ENCODE measurements at regions not wholly inside any gene's neighbourhood (a gene's known extent, or its start where the extent isn't known, plus 50 kb on each side); places are given as distances from the start of the nearest gene placed in this dataset.

DNA sequence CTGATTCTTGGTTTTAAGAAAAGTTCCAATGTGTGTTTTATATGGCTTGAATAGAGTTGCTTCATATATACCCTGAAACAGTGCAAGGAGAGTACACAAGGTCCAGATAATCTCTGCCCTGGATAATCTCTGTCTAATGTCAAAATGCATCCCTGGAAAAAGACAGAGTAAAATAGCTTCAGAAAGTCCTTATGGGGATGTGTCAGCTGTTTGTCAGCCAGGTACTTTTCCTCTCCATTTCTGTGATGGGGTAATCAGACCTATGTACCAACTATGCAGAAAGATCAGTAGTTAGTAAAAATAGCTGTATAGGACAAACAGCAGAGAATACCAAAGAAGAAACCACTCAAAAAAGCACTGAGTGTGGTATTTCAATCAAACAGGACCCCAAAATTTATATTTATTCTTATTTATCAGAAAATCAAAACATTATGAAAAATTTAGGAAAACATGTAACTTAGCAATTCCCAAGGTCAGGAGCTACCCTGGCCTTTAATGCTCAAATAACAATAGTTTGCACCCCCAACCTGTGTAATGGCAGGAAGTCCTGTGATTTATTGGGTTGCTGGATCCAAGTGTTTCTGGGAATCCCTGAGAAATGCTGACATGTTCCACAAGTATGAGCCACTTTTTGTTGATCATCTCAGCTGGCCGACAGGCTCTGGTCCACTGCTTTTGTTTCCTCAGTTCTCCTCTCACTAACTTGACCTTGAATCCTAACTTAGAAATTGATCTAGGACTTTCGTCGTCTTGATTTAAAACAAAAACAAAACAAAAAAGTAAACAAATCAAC is 69.6 kb downstream of the MDH1 start:
- ChIA-PET CTCF (ENCODE audit: unreplicated experiment) (no interaction called here), POLR2A (interaction anchor here (0.6 to 1.2 kb wide), 5 partner anchors 11 to 210 kb away, joined by 3 to 4 read pairs (median 3); no protein-coding TSS in a partner anchor)
- no TSS peak for BruUV-seq (replicated peaks)
- Histone ChIP-seq H4K20me1 (ENCODE audit: insufficient read depth, low read length) (no peaks in the 10 kb centered on the region), H2AFZ (ENCODE audit: low read length) (no peak overlapping the region), H3K27ac (ENCODE audit: low read depth, low read length, poor library complexity, severe bottlenecking) (no peak overlapping the region), H3K9me2 (ENCODE audit: insufficient read depth, low read length) (no peaks in the 10 kb centered on the region), H3K4me3 (ENCODE audit: low read depth, low read length, poor library complexity, severe bottlenecking) (no peak overlapping the region), H3K4me2 (ENCODE audit: low read length) (no peak overlapping the region), H3K79me2 (ENCODE audit: insufficient read depth, low read depth, low read length) (no peaks in the 10 kb centered on the region), H3K4me1 (ENCODE audit: insufficient read depth, low read length, poor library complexity, severe bottlenecking) (no peaks in the 10 kb centered on the region), H3K36me3 (ENCODE audit: insufficient read depth, low read length) (no peaks in the 10 kb centered on the region), H3K9me3 (ENCODE audit: low read length) (no peaks in the 10 kb centered on the region)
- TF ChIP-seq EZH2phosphoT487 (IDR thresholded peaks at IDR 0.05; ENCODE audit: borderline replicate concordance, low read depth, low read length), result no peak
- TF ChIP-seq, protein P1, sequence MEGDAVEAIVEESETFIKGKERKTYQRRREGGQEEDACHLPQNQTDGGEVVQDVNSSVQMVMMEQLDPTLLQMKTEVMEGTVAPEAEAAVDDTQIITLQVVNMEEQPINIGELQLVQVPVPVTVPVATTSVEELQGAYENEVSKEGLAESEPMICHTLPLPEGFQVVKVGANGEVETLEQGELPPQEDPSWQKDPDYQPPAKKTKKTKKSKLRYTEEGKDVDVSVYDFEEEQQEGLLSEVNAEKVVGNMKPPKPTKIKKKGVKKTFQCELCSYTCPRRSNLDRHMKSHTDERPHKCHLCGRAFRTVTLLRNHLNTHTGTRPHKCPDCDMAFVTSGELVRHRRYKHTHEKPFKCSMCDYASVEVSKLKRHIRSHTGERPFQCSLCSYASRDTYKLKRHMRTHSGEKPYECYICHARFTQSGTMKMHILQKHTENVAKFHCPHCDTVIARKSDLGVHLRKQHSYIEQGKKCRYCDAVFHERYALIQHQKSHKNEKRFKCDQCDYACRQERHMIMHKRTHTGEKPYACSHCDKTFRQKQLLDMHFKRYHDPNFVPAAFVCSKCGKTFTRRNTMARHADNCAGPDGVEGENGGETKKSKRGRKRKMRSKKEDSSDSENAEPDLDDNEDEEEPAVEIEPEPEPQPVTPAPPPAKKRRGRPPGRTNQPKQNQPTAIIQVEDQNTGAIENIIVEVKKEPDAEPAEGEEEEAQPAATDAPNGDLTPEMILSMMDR (conservative IDR thresholded peaks at IDR 0.05; ENCODE audit: low read length), result no peak
- DNase-seq (ENCODE audit: low spot score), result no peak
- intact Hi-C loops (cut with micrococcal nuclease; ENCODE audit: unreplicated experiment), result no loop called here

DNA sequence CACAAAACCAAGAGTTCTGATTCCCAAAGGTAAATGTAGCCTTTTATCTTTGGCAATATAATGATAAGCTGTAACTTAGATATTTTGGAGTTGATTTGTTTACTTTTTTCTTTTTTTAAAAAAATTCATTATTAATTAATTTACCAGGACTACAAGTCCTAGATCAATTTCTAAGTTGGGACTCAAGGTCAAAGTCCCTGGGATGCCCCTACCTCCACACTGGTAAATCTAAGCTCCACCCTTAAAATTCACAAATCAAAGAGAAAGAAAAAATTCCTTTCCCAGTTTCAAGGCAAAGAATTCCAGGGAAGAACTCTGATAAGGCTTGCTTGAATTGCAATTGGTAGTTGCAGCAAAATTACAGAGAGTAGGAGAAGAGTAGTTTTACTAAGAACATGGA is 71.3 kb downstream of the MDH1 start:
- Histone ChIP-seq H4K20me1 (ENCODE audit: insufficient read depth, low read length) (no peaks in the 10 kb centered on the region), H3K4me1 (ENCODE audit: insufficient read depth, low read length, poor library complexity, severe bottlenecking) (no peaks in the 10 kb centered on the region), H2AFZ (ENCODE audit: low read length) (no peak overlapping the region), H3K9me3 (ENCODE audit: low read length) (no peaks in the 10 kb centered on the region), H3K79me2 (ENCODE audit: insufficient read depth, low read depth, low read length) (no peaks in the 10 kb centered on the region), H3K9me2 (ENCODE audit: insufficient read depth, low read length) (no peaks in the 10 kb centered on the region), H3K27ac (ENCODE audit: low read depth, low read length, poor library complexity, severe bottlenecking) (no peak overlapping the region), H3K36me3 (ENCODE audit: insufficient read depth, low read length) (no peaks in the 10 kb centered on the region), H3K4me3 (ENCODE audit: low read depth, low read length, poor library complexity, severe bottlenecking) (no peak overlapping the region), H3K4me2 (ENCODE audit: low read length) (no peak overlapping the region)
- no TSS peak for BruUV-seq (replicated peaks)
- no peak for DNase-seq (ENCODE audit: low spot score)
- CTCF ChIA-PET (ENCODE audit: unreplicated experiment), result no interaction called here
- intact Hi-C loops (cut with micrococcal nuclease; ENCODE audit: unreplicated experiment), result no loop called here
- TF ChIP-seq, protein P1 (conservative IDR thresholded peaks at IDR 0.05; ENCODE audit: low read length), result no peak
- no peak for TF ChIP-seq EZH2phosphoT487 (IDR thresholded peaks at IDR 0.05; ENCODE audit: borderline replicate concordance, low read depth, low read length)
- POLR2A ChIA-PET, result interaction anchor here (0.6 to 1.0 kb wide), 4 partner anchors 15 to 1928 kb away, joined by 3 to 5 read pairs (median 4); no protein-coding TSS in a partner anchor

DNA sequence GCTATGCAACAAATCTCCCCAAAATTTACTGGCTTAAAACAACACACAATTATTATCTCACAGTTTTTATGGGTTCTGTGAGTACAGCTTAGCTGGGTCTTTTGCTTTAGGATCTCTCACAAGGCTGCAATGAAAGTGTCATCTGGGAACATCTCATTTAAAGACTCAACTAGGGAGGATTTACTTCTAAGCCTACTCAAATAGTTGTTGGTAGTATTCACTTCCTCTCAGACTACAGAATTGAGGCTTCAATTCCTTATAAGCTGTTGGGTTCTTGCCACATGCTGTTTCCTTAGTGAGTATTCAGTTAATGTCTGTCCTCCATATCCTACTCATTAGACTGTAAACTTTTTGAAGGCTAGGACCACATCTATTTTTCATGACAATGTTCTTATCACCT is 72.3 kb downstream of the MDH1 start:
- no peak overlapping the region for H3K4me3 ChIP-seq (ENCODE audit: low read depth, low read length, poor library complexity, severe bottlenecking)
- POLR2A ChIA-PET, result no interaction called here
- no peaks in the 10 kb centered on the region for H3K36me3 ChIP-seq (ENCODE audit: insufficient read depth, low read length)
- H3K9me2 ChIP-seq (ENCODE audit: insufficient read depth, low read length), result no peaks in the 10 kb centered on the region
- CTCF ChIA-PET (ENCODE audit: unreplicated experiment), result no interaction called here
- H3K4me2 ChIP-seq (ENCODE audit: low read length), result no peak overlapping the region
- no TSS peak for BruUV-seq (replicated peaks)
- H3K4me1 ChIP-seq (ENCODE audit: insufficient read depth, low read length, poor library complexity, severe bottlenecking), result no peaks in the 10 kb centered on the region
- TF ChIP-seq, protein P1 (conservative IDR thresholded peaks at IDR 0.05; ENCODE audit: low read length), result no peak
- H3K79me2 ChIP-seq (ENCODE audit: insufficient read depth, low read depth, low read length), result no peaks in the 10 kb centered on the region
- intact Hi-C loops (cut with micrococcal nuclease; ENCODE audit: unreplicated experiment), result no loop called here
- H4K20me1 ChIP-seq (ENCODE audit: insufficient read depth, low read length), result no peaks in the 10 kb centered on the region
- no peak overlapping the region for H3K27ac ChIP-seq (ENCODE audit: low read depth, low read length, poor library complexity, severe bottlenecking)
- no peak for DNase-seq (ENCODE audit: low spot score)
- H3K9me3 ChIP-seq (ENCODE audit: low read length), result no peaks in the 10 kb centered on the region
- H2AFZ ChIP-seq (ENCODE audit: low read length), result no peak overlapping the region

Measured in OCI-LY7 (cell line).